ENCODE measurements at regions not wholly inside any gene's neighbourhood (a gene's known extent, or its start where the extent isn't known, plus 50 kb on each side); places are given as distances from the start of the nearest gene placed in this dataset.
"Not testable (repeated sequence)": the region's sequence is repeated elsewhere in the genome, so short reads cannot be mapped to it uniquely, and the experiment has no call there.

- DNase-seq (ENCODE audit: low read depth in 4 of 4, low spot score in 2 of 4) = no peak
Observed at GRCh38 chr9:109971226-109971625, 191.2 kb downstream of the PALM2AKAP2 start.

GRCh38 chr9:109972026-109972882 is 192.3 kb downstream of the PALM2AKAP2 start:
- DNase-seq (ENCODE audit: low read depth in 4 of 4, low spot score in 2 of 4) = no peak

- no peak for DNase-seq (ENCODE audit: low read depth in 4 of 4, low spot score in 2 of 4)
Observed at GRCh38 chr9:109973336-109973735, 193.3 kb downstream of the PALM2AKAP2 start.

GRCh38 chr9:109974143-109974917 is 194.3 kb downstream of the PALM2AKAP2 start:
- no peak for DNase-seq (ENCODE audit: low read depth in 4 of 4, low spot score in 2 of 4)

- no peak for DNase-seq (ENCODE audit: low read depth in 4 of 4, low spot score in 2 of 4)
Observed at GRCh38 chr9:109974918-109975276, 194.9 kb downstream of the PALM2AKAP2 start.

- no peak for DNase-seq (ENCODE audit: low read depth in 4 of 4, low spot score in 2 of 4)
Observed at GRCh38 chr9:109975574-109976295, 195.7 kb downstream of the PALM2AKAP2 start.

- no peak for DNase-seq (ENCODE audit: low read depth in 4 of 4, low spot score in 2 of 4)
Observed at GRCh38 chr9:109976303-109976702, 196.3 kb downstream of the PALM2AKAP2 start.

- no peak for DNase-seq (ENCODE audit: low read depth in 4 of 4, low spot score in 2 of 4)
Observed at GRCh38 chr9:109977521-109977920, 197.5 kb downstream of the PALM2AKAP2 start.

GRCh38 chr9:109981091-109981490 is 201.1 kb downstream of the PALM2AKAP2 start:
- DNase-seq (ENCODE audit: low read depth in 4 of 4, low spot score in 2 of 4) = no peak

GRCh38 chr9:109986521-109986991 is 206.6 kb downstream of the PALM2AKAP2 start:
- no peak for DNase-seq (ENCODE audit: low read depth in 4 of 4, low spot score in 2 of 4)

- no peak for DNase-seq (ENCODE audit: low read depth in 4 of 4, low spot score in 2 of 4)
Observed at GRCh38 chr9:109989296-109989695, 209.3 kb downstream of the PALM2AKAP2 start.

GRCh38 chr9:109990541-109990940 is 210.5 kb downstream of the PALM2AKAP2 start:
- no peak for DNase-seq (ENCODE audit: low read depth in 4 of 4, low spot score in 2 of 4)

GRCh38 chr9:109992293-109992692 is 212.3 kb downstream of the PALM2AKAP2 start:
- no peak for DNase-seq (ENCODE audit: low read depth in 4 of 4, low spot score in 2 of 4)

GRCh38 chr9:109993250-109993978 is 213.4 kb downstream of the PALM2AKAP2 start:
- no peak for DNase-seq (ENCODE audit: low read depth in 4 of 4, low spot score in 2 of 4)

- no peak for DNase-seq (ENCODE audit: low read depth in 4 of 4, low spot score in 2 of 4)
Observed at GRCh38 chr9:109994141-109994540, 213.8 kb downstream of the C9orf152 start.

GRCh38 chr9:109996936-109997580 is 210.9 kb downstream of the C9orf152 start:
- DNase-seq (ENCODE audit: low read depth in 4 of 4, low spot score in 2 of 4) = no peak

- DNase-seq (ENCODE audit: low read depth in 4 of 4, low spot score in 2 of 4) = no peak
Observed at GRCh38 chr9:109997682-109998081, 210.3 kb downstream of the C9orf152 start.

- DNase-seq (ENCODE audit: low read depth in 4 of 4, low spot score in 2 of 4) = not testable (repeated sequence)
Observed at GRCh38 chr9:110005521-110005920, 202.4 kb downstream of the C9orf152 start.

GRCh38 chr9:110006657-110007056 is 201.3 kb downstream of the C9orf152 start:
- DNase-seq (ENCODE audit: low read depth in 4 of 4, low spot score in 2 of 4) = no peak
